K562 (cell line): ENCODE measurements at regions not wholly inside any gene's neighbourhood (a gene's known extent, or its start where the extent isn't known, plus 50 kb on each side); places are given as distances from the start of the nearest gene placed in this dataset.

Experiments
- ATAC-seq: fragments of 200-7000 bp; cut with Tn5 transposase; 3 replicates; pipeline ENCODE4 v1.9.1; 2020; ENCODE audit warnings: moderate library complexity
- BruUV-seq: library from RNA; stranded (reverse); fragments of 400-500 nt; replicated peaks from 2 replicates; lab custom pipeline; 2021; lab: Mats Ljungman, UMichigan
- CTCF ChIA-PET: fragments of 300-600 bp; formaldehyde crosslinking; extraction: SDS; loops from one replicate; lab custom pipeline; 2021; ENCODE audit warnings: low intra/inter-chr PET ratio; lab: Yijun Ruan, JAX
- POLR2A ChIA-PET: fragments of 300-600, 350-650 bp; sonication (Branson Sonifier 250); formaldehyde crosslinking; extraction: SDS; loops from one replicate; lab custom pipeline; 2021; ENCODE audit warnings: antibody characterized with exemption, inconsistent platforms; lab: Yijun Ruan, JAX
- DNase-seq, 4 experiments: peaks; one replicate each; pipeline versions ENCODE4 v3.0.0 to v3.0.0-alpha.2; 2011 to 2018; ENCODE audit warnings: low spot score in 3 of 4, mixed read lengths in 3 of 4; ENCODE audit errors: extremely low read depth in 1 of 4
- FAIRE-seq: peaks from 2 replicates; lab custom pipeline; 2011; peaks lifted over from hg19 to GRCh38; lab: Jason Lieb, UNC
- H2AFZ ChIP-seq: 2 replicates; pipeline ENCODE4 v1.6.0; 2011; ENCODE audit warnings: low read depth, low read length, control low read depth, inconsistent platforms
- H3K27ac ChIP-seq: fragments of 200-600 bp; 3 replicates; pipeline ENCODE4 v1.8.0; 2011; ENCODE audit warnings: low read depth, mild to moderate bottlenecking, control low read depth, inconsistent platforms, low read length, moderate library complexity, mixed read lengths; ENCODE audit errors: extremely low read depth
- H3K27me3 ChIP-seq, 2 experiments: fragments of 300-600 bp in 1 of 2; 2 replicates in 1 of 2; 3 replicates in 1 of 2; pipeline versions ENCODE4 v1.6.0 to v1.8.0; 2011; ENCODE audit warnings: inconsistent platforms in 2 of 2, low read length in 2 of 2, mild to moderate bottlenecking in 1 of 2, mixed read lengths in 1 of 2, moderate library complexity in 1 of 2; ENCODE audit not compliant: control insufficient read depth in 2 of 2, insufficient read depth in 2 of 2
- H3K36me3 ChIP-seq: fragments of 300-600 bp; 3 replicates; pipeline ENCODE4 v1.8.0; 2011; ENCODE audit warnings: mild to moderate bottlenecking, low read length, inconsistent platforms; ENCODE audit not compliant: control insufficient read depth, insufficient read depth
- H3K4me1 ChIP-seq, 2 experiments: fragments of 200-600 bp in 1 of 2; replicated peaks in 1 of 2; 2 replicates in 1 of 2; 3 replicates in 1 of 2; pipeline versions ENCODE4 v1.5.1 to v1.8.0; 2011; ENCODE audit warnings: inconsistent platforms in 2 of 2, low read length in 2 of 2, mild to moderate bottlenecking in 1 of 2, mixed read lengths in 1 of 2, moderate library complexity in 1 of 2; ENCODE audit not compliant: control insufficient read depth in 2 of 2, insufficient read depth in 2 of 2
- H3K4me2 ChIP-seq: 2 replicates; pipeline ENCODE4 v1.6.1; 2011; ENCODE audit warnings: low read length, control low read depth, inconsistent platforms, mixed read lengths; ENCODE audit not compliant: insufficient read depth
- H3K4me3 ChIP-seq: fragments of 200-600 bp; sonication (generic), shearing (Covaris generic); 2 replicates; pipeline ENCODE4 v1.5.1; 2016; ENCODE audit warnings: control low read depth, inconsistent platforms
- H3K79me2 ChIP-seq: fragments of 200-600 bp; 3 replicates; pipeline ENCODE4 v1.8.0; 2011; ENCODE audit warnings: low read length, inconsistent platforms; ENCODE audit not compliant: control insufficient read depth, insufficient read depth
- H3K9ac ChIP-seq, 2 experiments: 2 replicates each; pipeline versions ENCODE4 v1.6.0 to v1.6.1; 2011; ENCODE audit warnings: low read depth in 2 of 2, low read length in 2 of 2, control low read depth in 1 of 2, inconsistent platforms in 1 of 2, mild to moderate bottlenecking in 1 of 2, mixed read lengths in 1 of 2; ENCODE audit not compliant: insufficient read depth in 1 of 2
- H3K9me1 ChIP-seq: one replicate; pipeline ENCODE4 v1.6.0; 2011; ENCODE audit warnings: inconsistent platforms, mild to moderate bottlenecking, low read length, moderate library complexity; ENCODE audit not compliant: control insufficient read depth, insufficient read depth
- H3K9me3 ChIP-seq: replicated peaks from 2 replicates; pipeline ENCODE4 v1.5.1; 2011; ENCODE audit warnings: low read depth, low read length, inconsistent platforms; ENCODE audit not compliant: control insufficient read depth, insufficient read depth
- H4K20me1 ChIP-seq: replicated peaks from 2 replicates; pipeline ENCODE4 v1.6.1; 2011; ENCODE audit warnings: low read length, inconsistent platforms, mixed read lengths; ENCODE audit not compliant: control insufficient read depth, insufficient read depth
- KDM5B ChIP-seq: fragments of 200-600 bp; sonication (generic); IDR thresholded peaks from 2 replicates; pipeline ENCODE4 v1.6.1; 2012; ENCODE audit warnings: low read depth, mild to moderate bottlenecking, moderate library complexity, low read length, control low read depth, inconsistent platforms; ENCODE audit not compliant: insufficient replicate concordance
- TRIM28 ChIP-seq: fragments of 450-650 bp; IDR thresholded peaks from 2 replicates; pipeline ENCODE4 v1.6.1; 2017
- WGBS: fragments of 100-300 bp; shearing (Covaris generic); methylation state at CpG from one replicate; pipeline ENCODE4 v1.1.6; 2016; ENCODE audit warnings: low coverage, mixed read lengths; ENCODE audit not compliant: insufficient coverage; ENCODE audit errors: missing lambda C conversion rate; 5-methylcytosine and 5-hydroxymethylcytosine counted together
- in situ Hi-C: fragments of 300-500 bp; cut with MboI; formaldehyde crosslinking; loops from 4 replicates; pipeline ENCODE4 v1.15.0; 2018; ENCODE audit warnings: inconsistent platforms, mixed read lengths
- intact Hi-C: fragments of 100-400 bp; cut with micrococcal nuclease; formaldehyde crosslinking; loops from 2 replicates; pipeline ENCODE4 v1.14.2; 2022
- TF ChIP-seq, protein P1 (sequence below): fragments of 250-450 bp; sonication (Bioruptor Pico); IDR thresholded peaks from 2 replicates; pipeline ENCODE4 v1.5.0; 2020; ENCODE audit warnings: mild to moderate bottlenecking, borderline replicate concordance
- TF ChIP-seq, protein P2 (sequence below): fragments of 450-650 bp; IDR thresholded peaks from 2 replicates; pipeline ENCODE4 v1.6.1; 2016; ENCODE audit warnings: mild to moderate bottlenecking

DNA sequence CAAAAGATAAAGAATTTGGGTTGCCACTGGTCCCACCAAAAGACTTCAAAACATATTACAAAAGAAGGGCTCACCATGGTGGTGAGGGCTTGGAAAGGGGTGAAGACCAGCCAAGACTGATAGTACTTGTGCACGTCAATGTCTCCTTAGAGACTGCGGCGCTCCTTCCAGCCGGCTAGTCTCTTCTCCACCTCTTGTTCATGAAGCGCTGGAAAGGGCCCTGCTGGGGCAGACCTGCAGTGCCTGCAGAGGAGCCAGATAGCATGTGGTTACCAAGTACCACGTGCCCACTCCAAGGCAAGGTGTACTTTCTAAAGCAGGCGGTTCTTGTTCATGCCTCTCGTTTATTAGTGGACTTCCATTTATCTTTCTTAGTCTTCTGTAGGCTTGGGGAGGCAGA, 92.7 kb upstream of the FAM20A start (continued):
- TF ChIP-seq, protein P1, sequence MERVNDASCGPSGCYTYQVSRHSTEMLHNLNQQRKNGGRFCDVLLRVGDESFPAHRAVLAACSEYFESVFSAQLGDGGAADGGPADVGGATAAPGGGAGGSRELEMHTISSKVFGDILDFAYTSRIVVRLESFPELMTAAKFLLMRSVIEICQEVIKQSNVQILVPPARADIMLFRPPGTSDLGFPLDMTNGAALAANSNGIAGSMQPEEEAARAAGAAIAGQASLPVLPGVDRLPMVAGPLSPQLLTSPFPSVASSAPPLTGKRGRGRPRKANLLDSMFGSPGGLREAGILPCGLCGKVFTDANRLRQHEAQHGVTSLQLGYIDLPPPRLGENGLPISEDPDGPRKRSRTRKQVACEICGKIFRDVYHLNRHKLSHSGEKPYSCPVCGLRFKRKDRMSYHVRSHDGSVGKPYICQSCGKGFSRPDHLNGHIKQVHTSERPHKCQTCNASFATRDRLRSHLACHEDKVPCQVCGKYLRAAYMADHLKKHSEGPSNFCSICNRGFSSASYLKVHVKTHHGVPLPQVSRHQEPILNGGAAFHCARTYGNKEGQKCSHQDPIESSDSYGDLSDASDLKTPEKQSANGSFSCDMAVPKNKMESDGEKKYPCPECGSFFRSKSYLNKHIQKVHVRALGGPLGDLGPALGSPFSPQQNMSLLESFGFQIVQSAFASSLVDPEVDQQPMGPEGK, result no peak

DNA sequence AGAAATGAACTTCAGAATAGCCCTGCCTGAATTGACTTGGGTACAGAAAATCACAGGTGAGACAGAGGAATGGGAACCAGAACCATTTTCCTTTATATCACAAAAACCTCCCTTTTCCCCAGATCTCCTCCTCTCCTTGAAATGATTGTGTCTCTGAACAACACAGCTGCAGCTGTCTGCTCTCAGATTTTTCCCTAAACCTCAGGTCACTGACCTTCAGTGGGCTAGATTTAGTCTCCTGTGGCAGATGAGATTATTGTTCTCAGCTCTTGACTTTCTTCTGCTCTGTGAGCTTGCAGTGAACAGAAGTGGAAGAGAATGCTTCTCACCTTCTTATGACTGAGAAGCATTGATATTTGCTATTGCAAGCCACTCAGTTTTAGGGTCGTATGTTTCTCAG, 92.3 kb upstream of the FAM20A start:
- in situ Hi-C loops, result no loop called here
- no peak for ATAC-seq

More for the DNA sequence above, 92.3 kb upstream of the FAM20A start:
- Histone ChIP-seq H3K79me2 (no peaks in the 10 kb centered on the region), H3K9me1 (no peaks in the 10 kb centered on the region), H3K27me3 (no peaks in the 10 kb centered on the region; a peak in 1 of 5 replicates), H3K4me1 (no peaks in the 10 kb centered on the region), H4K20me1 (no peaks in the 10 kb centered on the region), H3K9me3 (no peaks in the 10 kb centered on the region), H3K27ac (no peak overlapping the region), H2AFZ (no peak overlapping the region), H3K9ac (no peak overlapping the region), H3K4me2 (no peak overlapping the region), H3K36me3 (no peaks in the 10 kb centered on the region), H3K4me3 (no peak overlapping the region)
- intact Hi-C loops, result no loop called here
- 0% methylated on average over 1 of the region's 1 CpG for WGBS
- FAIRE-seq, result no peak
- ChIA-PET CTCF (no interaction called here), POLR2A (no interaction called here)
- no TSS peak for BruUV-seq
- DNase-seq, result no peak
- TF ChIP-seq KDM5B (no peak), TRIM28 (no peak)
- TF ChIP-seq, protein P2, sequence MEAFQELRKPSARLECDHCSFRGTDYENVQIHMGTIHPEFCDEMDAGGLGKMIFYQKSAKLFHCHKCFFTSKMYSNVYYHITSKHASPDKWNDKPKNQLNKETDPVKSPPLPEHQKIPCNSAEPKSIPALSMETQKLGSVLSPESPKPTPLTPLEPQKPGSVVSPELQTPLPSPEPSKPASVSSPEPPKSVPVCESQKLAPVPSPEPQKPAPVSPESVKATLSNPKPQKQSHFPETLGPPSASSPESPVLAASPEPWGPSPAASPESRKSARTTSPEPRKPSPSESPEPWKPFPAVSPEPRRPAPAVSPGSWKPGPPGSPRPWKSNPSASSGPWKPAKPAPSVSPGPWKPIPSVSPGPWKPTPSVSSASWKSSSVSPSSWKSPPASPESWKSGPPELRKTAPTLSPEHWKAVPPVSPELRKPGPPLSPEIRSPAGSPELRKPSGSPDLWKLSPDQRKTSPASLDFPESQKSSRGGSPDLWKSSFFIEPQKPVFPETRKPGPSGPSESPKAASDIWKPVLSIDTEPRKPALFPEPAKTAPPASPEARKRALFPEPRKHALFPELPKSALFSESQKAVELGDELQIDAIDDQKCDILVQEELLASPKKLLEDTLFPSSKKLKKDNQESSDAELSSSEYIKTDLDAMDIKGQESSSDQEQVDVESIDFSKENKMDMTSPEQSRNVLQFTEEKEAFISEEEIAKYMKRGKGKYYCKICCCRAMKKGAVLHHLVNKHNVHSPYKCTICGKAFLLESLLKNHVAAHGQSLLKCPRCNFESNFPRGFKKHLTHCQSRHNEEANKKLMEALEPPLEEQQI, result no peak
